Neural progenitor cell (in vitro differentiated cells): ENCODE measurements at regions not wholly inside any gene's neighbourhood (a gene's known extent, or its start where the extent isn't known, plus 50 kb on each side); places are given as distances from the start of the nearest gene placed in this dataset.

Experiments used
- DNase-seq: peaks from one replicate; pipeline ENCODE4 v3.0.0-alpha.2; 2016; ENCODE audit warnings: low spot score
- H2AFZ ChIP-seq: fragments of 200-600 bp; sonication (generic); replicated peaks from 2 replicates; pipeline ENCODE4 v1.6.1; 2016; ENCODE audit warnings: antibody characterized with exemption
- H3F3A ChIP-seq: fragments of 200-600 bp; sonication (generic); 2 replicates; pipeline ENCODE4 v1.6.1; 2016; ENCODE audit warnings: antibody characterized with exemption, low read depth
- H3K27ac ChIP-seq: fragments of 200-600 bp; sonication (generic); 2 replicates; pipeline ENCODE4 v1.5.1; 2016; ENCODE audit warnings: mild to moderate bottlenecking
- H3K27me3 ChIP-seq: fragments of 200-600 bp; sonication (generic); 2 replicates; pipeline ENCODE4 v1.6.1; 2016; ENCODE audit warnings: mild to moderate bottlenecking, moderate library complexity
- H3K36me3 ChIP-seq: fragments of 200-600 bp; sonication (generic); 2 replicates; pipeline ENCODE4 v1.5.1; 2016
- H3K4me1 ChIP-seq: fragments of 200-600 bp; sonication (generic); 2 replicates; pipeline ENCODE4 v1.6.1; 2016; ENCODE audit warnings: mixed run types
- H3K4me2 ChIP-seq: fragments of 200-600 bp; sonication (generic); 2 replicates; pipeline ENCODE4 v1.6.1; 2016
- H3K4me3 ChIP-seq: fragments of 200-600 bp; sonication (generic); 2 replicates; pipeline ENCODE4 v1.5.1; 2016
- H3K79me2 ChIP-seq: fragments of 200-600 bp; sonication (generic); 2 replicates; pipeline ENCODE4 v1.6.1; 2016; ENCODE audit warnings: low read depth
- H3K9ac ChIP-seq: fragments of 200-600 bp; sonication (generic); 2 replicates; pipeline ENCODE4 v1.6.1; 2016
- H3K9me3 ChIP-seq: fragments of 200-600 bp; sonication (generic); 2 replicates; pipeline ENCODE4 v1.5.1; 2016; ENCODE audit warnings: low read depth
- H4K20me1 ChIP-seq: fragments of 200-600 bp; sonication (generic); 2 replicates; pipeline ENCODE4 v1.6.1; 2016; ENCODE audit warnings: low read depth
- H3K27ac Mint-ChIP-seq: 3 replicates; pipeline ENCODE4 v1.8.0; 2021; ENCODE audit warnings: mixed read lengths
- H3K27me3 Mint-ChIP-seq: 2 replicates; pipeline ENCODE4 v1.8.0; 2022; ENCODE audit warnings: low read depth, mild to moderate bottlenecking, inconsistent platforms, moderate library complexity, mixed read lengths; ENCODE audit not compliant: insufficient read depth
- H3K36me3 Mint-ChIP-seq: 3 replicates; pipeline ENCODE4 v1.8.0; 2021; ENCODE audit warnings: mixed read lengths
- H3K4me1 Mint-ChIP-seq: 3 replicates; pipeline ENCODE4 v1.8.0; 2021; ENCODE audit warnings: mixed read lengths
- H3K4me3 Mint-ChIP-seq: 3 replicates; pipeline ENCODE4 v1.8.0; 2021; ENCODE audit warnings: mild to moderate bottlenecking, moderate library complexity, mixed read lengths
- H3K9me3 Mint-ChIP-seq: 3 replicates; pipeline ENCODE4 v1.8.0; 2020; ENCODE audit warnings: mixed read lengths
- EZH2 ChIP-seq: fragments of 200-600 bp; sonication (generic); IDR thresholded peaks from 2 replicates; pipeline ENCODE4 v1.6.1; 2017; ENCODE audit warnings: antibody characterized with exemption, mild to moderate bottlenecking, moderate library complexity
- EZH2phosphoT487 ChIP-seq: fragments of 200-600 bp; sonication (generic); IDR thresholded peaks from 2 replicates; pipeline ENCODE4 v1.6.1; 2017; ENCODE audit warnings: antibody characterized with exemption
- TF ChIP-seq, protein P1 (sequence below): fragments of 200-600 bp; sonication (generic); IDR thresholded peaks from 2 replicates; pipeline ENCODE4 v1.5.1; 2017; ENCODE audit warnings: antibody characterized with exemption, mild to moderate bottlenecking

GRCh38 chrX:121150217-121150616, 102.8 kb downstream of the GLUD2 start:
- no peaks in the 10 kb centered on the region for H3K27me3 Mint-ChIP-seq

GRCh38 chrX:121151293-121151692, 103.9 kb downstream of the GLUD2 start:
- no peaks in the 10 kb centered on the region for H4K20me1 ChIP-seq
- H3K9me3 Mint-ChIP-seq: peaks cover 9% of the 10 kb centered on the region
- H3K4me3 ChIP-seq: no peak overlapping the region
- H3K4me1 Mint-ChIP-seq: peaks cover 24% of the 10 kb centered on the region
- H3K27ac ChIP-seq: peak overlapping the region; percentile 93
- H3K36me3 Mint-ChIP-seq: no peaks in the 10 kb centered on the region
- no peak for DNase-seq
- no peaks in the 10 kb centered on the region for H3K36me3 ChIP-seq
- no peak overlapping the region for H3K4me2 ChIP-seq
- H3K9ac ChIP-seq: no peak overlapping the region
- no peak overlapping the region for H2AFZ ChIP-seq
- H3K4me3 Mint-ChIP-seq: no peak overlapping the region
- peaks cover 14% of the 10 kb centered on the region for H3K4me1 ChIP-seq
- H3K27ac Mint-ChIP-seq: no peak overlapping the region
- H3K9me3 ChIP-seq: no peaks in the 10 kb centered on the region
- H3F3A ChIP-seq: peaks cover 16% of the 10 kb centered on the region
- H3K27me3 ChIP-seq: no peaks in the 10 kb centered on the region
- TF ChIP-seq EZH2: no peak
- TF ChIP-seq, protein P1, sequence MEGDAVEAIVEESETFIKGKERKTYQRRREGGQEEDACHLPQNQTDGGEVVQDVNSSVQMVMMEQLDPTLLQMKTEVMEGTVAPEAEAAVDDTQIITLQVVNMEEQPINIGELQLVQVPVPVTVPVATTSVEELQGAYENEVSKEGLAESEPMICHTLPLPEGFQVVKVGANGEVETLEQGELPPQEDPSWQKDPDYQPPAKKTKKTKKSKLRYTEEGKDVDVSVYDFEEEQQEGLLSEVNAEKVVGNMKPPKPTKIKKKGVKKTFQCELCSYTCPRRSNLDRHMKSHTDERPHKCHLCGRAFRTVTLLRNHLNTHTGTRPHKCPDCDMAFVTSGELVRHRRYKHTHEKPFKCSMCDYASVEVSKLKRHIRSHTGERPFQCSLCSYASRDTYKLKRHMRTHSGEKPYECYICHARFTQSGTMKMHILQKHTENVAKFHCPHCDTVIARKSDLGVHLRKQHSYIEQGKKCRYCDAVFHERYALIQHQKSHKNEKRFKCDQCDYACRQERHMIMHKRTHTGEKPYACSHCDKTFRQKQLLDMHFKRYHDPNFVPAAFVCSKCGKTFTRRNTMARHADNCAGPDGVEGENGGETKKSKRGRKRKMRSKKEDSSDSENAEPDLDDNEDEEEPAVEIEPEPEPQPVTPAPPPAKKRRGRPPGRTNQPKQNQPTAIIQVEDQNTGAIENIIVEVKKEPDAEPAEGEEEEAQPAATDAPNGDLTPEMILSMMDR: no peak
- no peak for TF ChIP-seq EZH2phosphoT487
- H3K27me3 Mint-ChIP-seq: no peaks in the 10 kb centered on the region
- H3K79me2 ChIP-seq: no peaks in the 10 kb centered on the region

More at GRCh38 chrX:121150217-121150616, 102.8 kb downstream of the GLUD2 start:
- Histone ChIP-seq H4K20me1 (no peaks in the 10 kb centered on the region), H3K79me2 (no peaks in the 10 kb centered on the region), H3K36me3 (no peaks in the 10 kb centered on the region), H3K9me3 (no peaks in the 10 kb centered on the region), H3K9ac (no peak overlapping the region), H3K4me2 (peak overlapping the region; percentile 57), H3F3A (peaks cover 16% of the 10 kb centered on the region), H3K27ac (peak overlapping the region; percentile 93), H3K27me3 (no peaks in the 10 kb centered on the region), H2AFZ (no peak overlapping the region), H3K4me3 (no peak overlapping the region), H3K4me1 (peaks cover 14% of the 10 kb centered on the region)
- Mint-ChIP-seq H3K36me3 (no peaks in the 10 kb centered on the region), H3K4me3 (no peak overlapping the region), H3K9me3 (peaks cover 9% of the 10 kb centered on the region), H3K27ac (peak overlapping the region; percentile 88), H3K4me1 (peaks cover 24% of the 10 kb centered on the region)
- peak; percentile 50 for DNase-seq
- TF ChIP-seq, protein P1: no peak
- TF ChIP-seq EZH2phosphoT487: no peak
- no peak for TF ChIP-seq EZH2

GRCh38 chrX:121154858-121155404, 107.5 kb downstream of the GLUD2 start:
- Histone ChIP-seq H3K27ac (no peak overlapping the region), H4K20me1 (no peaks in the 10 kb centered on the region), H3K27me3 (no peaks in the 10 kb centered on the region), H3K4me1 (peaks cover 17% of the 10 kb centered on the region), H3K4me3 (no peak overlapping the region), H2AFZ (no peak overlapping the region), H3K9ac (no peak overlapping the region), H3F3A (peaks cover 11% of the 10 kb centered on the region), H3K9me3 (no peaks in the 10 kb centered on the region), H3K36me3 (no peaks in the 10 kb centered on the region), H3K4me2 (no peak overlapping the region), H3K79me2 (no peaks in the 10 kb centered on the region)
- Mint-ChIP-seq H3K27me3 (no peaks in the 10 kb centered on the region), H3K36me3 (no peaks in the 10 kb centered on the region), H3K4me3 (no peak overlapping the region), H3K27ac (no peak overlapping the region), H3K9me3 (peaks cover 9% of the 10 kb centered on the region), H3K4me1 (peaks cover 24% of the 10 kb centered on the region)
- TF ChIP-seq EZH2 (no peak), EZH2phosphoT487 (no peak)
- TF ChIP-seq, protein P1: no peak
- no peak for DNase-seq
